ENCODE measurements at regions not wholly inside any gene's neighbourhood (a gene's known extent, or its start where the extent isn't known, plus 50 kb on each side); places are given as distances from the start of the nearest gene placed in this dataset.

- TF ChIP-seq CTCF (IDR thresholded peaks at IDR 0.05), result no peak
- no peak overlapping the region for H3K27ac ChIP-seq
- no peaks in the 10 kb centered on the region for H3K36me3 ChIP-seq
- no peaks in the 10 kb centered on the region for H3K4me1 ChIP-seq
- H3K4me3 ChIP-seq, result no peak overlapping the region
- no peak for DNase-seq (ENCODE audit: low spot score)
- H3K27me3 ChIP-seq, result no peaks in the 10 kb centered on the region
- H3K9me3 ChIP-seq, result no peaks in the 10 kb centered on the region
Observed at GRCh38 chr3:24765399-24765798, 270.7 kb upstream of the THRB start.

GRCh38 chr3:24769918-24770317 is 275.3 kb upstream of the THRB start:
- Histone ChIP-seq H3K27me3 (no peaks in the 10 kb centered on the region), H3K36me3 (no peaks in the 10 kb centered on the region), H3K9me3 (no peaks in the 10 kb centered on the region), H3K4me1 (no peaks in the 10 kb centered on the region), H3K4me3 (no peak overlapping the region), H3K27ac (no peak overlapping the region)
- no peak for TF ChIP-seq CTCF (IDR thresholded peaks at IDR 0.05)
- no peak for DNase-seq (ENCODE audit: low spot score)

- no peaks in the 10 kb centered on the region for H3K27me3 ChIP-seq
- DNase-seq (ENCODE audit: low spot score), result no peak
- no peaks in the 10 kb centered on the region for H3K9me3 ChIP-seq
- H3K4me3 ChIP-seq, result no peak overlapping the region
- no peaks in the 10 kb centered on the region for H3K4me1 ChIP-seq
- peak; percentile 49 to 84 for TF ChIP-seq CTCF (IDR thresholded peaks at IDR 0.05)
- no peak overlapping the region for H3K27ac ChIP-seq
- no peaks in the 10 kb centered on the region for H3K36me3 ChIP-seq
Observed at GRCh38 chr3:24773798-24774197, 279.1 kb upstream of the THRB start.

- no peak overlapping the region for H3K27ac ChIP-seq
- H3K9me3 ChIP-seq, result peaks cover 0 to 33% of the 10 kb centered on the region in 2 donors
- H3K4me3 ChIP-seq, result no peak overlapping the region
- H3K27me3 ChIP-seq, result no peaks in the 10 kb centered on the region
- TF ChIP-seq CTCF (IDR thresholded peaks at IDR 0.05), result no peak
- no peaks in the 10 kb centered on the region for H3K4me1 ChIP-seq
- DNase-seq (ENCODE audit: low spot score), result no peak
- H3K36me3 ChIP-seq, result no peaks in the 10 kb centered on the region
Observed at GRCh38 chr3:24780991-24781390, 286.3 kb upstream of the THRB start.

GRCh38 chr3:24781454-24781853 is 286.8 kb upstream of the THRB start:
- DNase-seq (ENCODE audit: low spot score), result no peak
- no peaks in the 10 kb centered on the region for H3K27me3 ChIP-seq

More at GRCh38 chr3:24781454-24781853, 286.8 kb upstream of the THRB start:
- no peaks in the 10 kb centered on the region for H3K4me1 ChIP-seq
- no peak overlapping the region for H3K4me3 ChIP-seq
- H3K27ac ChIP-seq, result no peak overlapping the region
- peaks cover 0 to 33% of the 10 kb centered on the region in 2 donors for H3K9me3 ChIP-seq
- H3K36me3 ChIP-seq, result no peaks in the 10 kb centered on the region
- no peak for TF ChIP-seq CTCF (IDR thresholded peaks at IDR 0.05)

All from right atrium auricular region (tissue), 2 donors.